DMS53 (cell line): ENCODE measurements at regions not wholly inside any gene's neighbourhood (a gene's known extent, or its start where the extent isn't known, plus 50 kb on each side); places are given as distances from the start of the nearest gene placed in this dataset.
A peak's percentile ranks its signal among the peaks of the same experiment; 100 is the strongest.

Source experiments
- DNase-seq: peaks from one replicate; lab custom pipeline; 2025; lab: John Stamatoyannopoulos, UW

- no peak for DNase-seq
Measured at GRCh38 chr6:139852067-139852466, 477.6 kb upstream of the CITED2 start.

DNA sequence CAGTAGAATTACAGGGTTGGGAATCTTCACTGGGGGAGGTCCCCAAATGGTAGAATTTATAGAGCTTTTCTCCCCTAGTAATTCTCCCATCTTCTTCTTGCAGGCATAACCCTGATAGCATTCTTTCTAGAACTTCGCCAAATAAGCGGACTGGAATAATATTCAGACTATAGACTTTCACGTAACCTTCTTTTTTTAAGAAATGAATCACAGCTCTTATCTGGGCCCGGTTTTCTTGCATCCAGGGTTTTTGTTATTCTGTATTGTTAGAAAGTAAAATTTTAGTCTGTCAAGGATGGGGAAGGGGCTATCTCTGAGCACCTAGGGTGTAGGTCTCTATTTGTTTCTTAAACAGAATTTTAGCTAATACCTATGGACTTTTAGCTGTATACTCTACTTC lies 476.8 kb upstream of the CITED2 start:
- DNase-seq = no peak

GRCh38 chr6:139850512-139850911 lies 476.1 kb upstream of the CITED2 start:
- no peak for DNase-seq

- no peak for DNase-seq
Measured at GRCh38 chr6:139847457-139847813, 473.0 kb upstream of the CITED2 start.

GRCh38 chr6:139846538-139847456 lies 472.3 kb upstream of the CITED2 start:
- no peak for DNase-seq

- DNase-seq = no peak
Measured at GRCh38 chr6:139844907-139845306, 470.5 kb upstream of the CITED2 start.

- DNase-seq = no peak
Measured at GRCh38 chr6:139841794-139842215, 467.4 kb upstream of the CITED2 start.

- DNase-seq = no peak
Measured at GRCh38 chr6:139839506-139840156, 465.2 kb upstream of the CITED2 start.

DNA sequence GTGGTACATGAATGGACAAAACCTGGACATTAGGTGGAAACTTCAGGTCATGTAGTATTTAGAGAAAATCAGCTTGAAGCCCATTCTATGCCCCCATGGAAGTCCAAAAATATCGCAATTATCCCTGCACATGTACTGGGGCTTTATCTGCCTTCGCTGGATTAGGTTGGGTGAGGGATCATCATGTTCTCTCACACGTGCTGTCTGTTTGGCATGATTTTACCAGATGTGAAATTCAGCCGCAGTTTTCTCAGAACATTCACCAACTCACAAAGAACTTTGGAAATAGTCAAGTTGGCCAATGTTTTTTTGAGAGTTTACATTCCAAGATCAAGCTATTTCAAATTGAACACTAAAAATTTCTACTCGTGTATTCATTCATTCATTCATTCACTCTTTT lies 459.8 kb upstream of the CITED2 start:
- no peak for DNase-seq

DNA sequence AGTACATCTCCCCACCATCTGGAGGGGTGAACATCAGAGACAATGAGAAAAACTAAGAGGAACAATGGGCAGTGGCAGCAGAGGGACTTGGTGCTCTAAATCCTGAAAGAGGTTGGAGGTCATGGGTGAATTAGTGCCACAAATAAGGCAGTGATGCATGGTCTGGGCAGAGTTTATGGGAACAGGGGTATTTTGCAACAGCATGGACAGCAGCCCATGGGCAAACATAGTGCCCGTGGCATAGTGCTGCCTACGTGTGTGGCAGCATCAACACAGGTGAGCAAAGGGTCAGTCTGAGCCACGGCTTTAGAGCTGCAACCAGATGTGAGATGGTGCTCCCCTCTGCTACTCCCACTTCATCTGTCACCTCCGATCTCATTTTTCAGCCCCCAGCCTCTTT lies 459.1 kb upstream of the CITED2 start:
- DNase-seq = no peak

GRCh38 chr6:139832493-139833305 lies 458.3 kb upstream of the CITED2 start:
- DNase-seq = no peak

DNA sequence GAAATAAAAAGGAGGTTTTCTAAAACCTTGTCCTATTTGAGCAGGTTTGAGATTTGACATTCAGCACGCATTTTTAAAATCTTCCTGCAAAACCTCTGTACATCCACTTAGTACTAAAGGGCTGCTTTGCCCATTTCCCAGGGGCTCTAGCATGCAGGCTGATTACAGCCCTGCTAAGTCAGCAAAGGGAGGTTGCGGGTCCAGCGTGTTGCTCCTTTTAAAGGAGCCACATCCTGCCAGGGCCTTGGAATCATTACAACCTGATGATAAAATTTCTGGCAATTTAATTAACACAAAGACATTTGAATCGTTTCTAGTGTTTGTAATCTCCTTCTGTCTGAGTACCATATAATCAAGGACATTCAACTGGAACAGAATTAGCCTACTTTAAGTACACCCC lies 455.1 kb upstream of the CITED2 start:
- DNase-seq = no peak

DNA sequence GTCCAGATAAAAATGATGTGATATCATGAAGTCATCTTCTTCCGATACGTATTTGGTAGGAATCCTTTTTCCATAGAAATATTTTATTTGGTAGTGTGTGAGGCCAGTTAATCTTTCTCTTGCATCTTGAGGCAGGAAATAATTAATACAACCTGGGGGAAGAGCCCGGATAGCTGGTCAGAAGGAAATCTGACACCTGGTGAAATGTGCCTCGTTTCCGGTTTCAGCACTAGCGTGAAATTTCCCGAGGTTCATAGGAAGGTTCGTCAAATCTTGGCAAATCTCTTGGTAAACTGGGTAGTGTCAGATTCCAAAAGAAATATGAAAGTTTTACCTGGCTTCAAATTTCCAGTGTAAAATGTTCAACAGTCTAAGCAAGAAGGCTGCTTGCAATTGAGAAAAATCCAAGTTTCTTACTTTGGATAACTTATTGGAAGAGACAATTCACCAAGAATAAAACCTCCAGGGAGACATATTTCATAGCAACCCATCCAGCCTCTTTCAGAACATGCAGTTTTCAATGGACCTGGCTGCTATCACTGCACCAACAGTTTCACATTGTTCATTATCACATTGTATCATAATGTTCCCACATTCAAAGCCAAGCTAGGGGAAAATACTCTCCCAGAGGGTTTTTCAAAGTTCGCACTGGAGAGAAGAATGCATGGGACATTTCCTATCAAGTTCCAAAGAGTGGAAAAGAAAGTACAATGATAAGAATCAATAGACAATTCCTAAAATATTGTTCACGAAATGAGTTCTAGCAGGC lies 454.5 kb upstream of the CITED2 start:
- no peak for DNase-seq

DNA sequence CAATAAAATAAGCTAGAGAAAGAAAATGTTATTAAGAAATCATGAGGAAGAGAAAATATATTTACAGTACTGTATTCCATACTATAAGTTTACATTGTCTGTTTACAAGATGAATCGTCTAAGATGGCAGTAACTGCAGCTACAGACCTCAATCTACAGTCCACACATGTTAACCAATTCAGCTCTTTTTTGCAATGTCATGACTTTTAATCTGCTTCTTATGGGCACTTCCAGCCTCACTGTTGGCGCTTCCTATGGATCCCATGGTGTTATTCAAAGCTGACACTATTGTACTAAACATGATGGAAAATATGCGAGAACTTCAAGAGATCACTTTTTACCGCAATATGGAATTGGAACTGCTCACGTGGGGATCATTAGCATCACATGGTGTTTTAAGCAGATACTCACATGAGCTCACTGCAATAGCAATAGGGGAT lies 451.5 kb upstream of the CITED2 start:
- no peak for DNase-seq

GRCh38 chr6:139824864-139825263 lies 450.4 kb upstream of the CITED2 start:
- no peak for DNase-seq

- DNase-seq = no peak
Measured at GRCh38 chr6:139823808-139824126, 449.3 kb upstream of the CITED2 start.

GRCh38 chr6:139823099-139823807 lies 448.8 kb upstream of the CITED2 start:
- no peak for DNase-seq

DNA sequence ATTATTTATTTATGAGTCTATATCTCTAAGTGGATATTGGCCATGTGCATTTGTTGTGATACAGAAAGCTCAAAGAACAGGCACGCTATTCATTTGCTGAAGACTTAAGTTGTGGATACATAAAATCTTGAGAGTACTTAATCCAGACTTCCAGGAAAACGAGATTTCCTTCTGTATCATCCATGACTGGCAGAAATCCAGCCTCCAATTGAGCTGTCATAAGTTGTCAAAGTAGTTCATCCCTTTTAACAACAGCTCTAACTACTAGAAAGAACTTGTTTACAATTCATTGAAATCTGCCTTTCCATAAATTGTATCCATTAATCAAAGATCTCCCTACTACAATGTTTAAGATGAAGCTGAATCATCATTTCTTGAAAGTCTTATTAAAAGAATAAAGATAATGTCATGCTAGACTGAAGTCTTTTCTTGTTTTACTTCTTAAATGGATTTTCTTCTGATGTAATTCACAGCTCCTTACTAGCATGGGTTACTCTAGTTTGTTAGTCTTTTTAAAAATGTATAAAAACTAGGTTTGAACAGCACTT lies 447.3 kb upstream of the CITED2 start:
- DNase-seq = no peak

GRCh38 chr6:139820210-139820609 lies 445.8 kb upstream of the CITED2 start:
- peak; percentile 3 for DNase-seq

DNA sequence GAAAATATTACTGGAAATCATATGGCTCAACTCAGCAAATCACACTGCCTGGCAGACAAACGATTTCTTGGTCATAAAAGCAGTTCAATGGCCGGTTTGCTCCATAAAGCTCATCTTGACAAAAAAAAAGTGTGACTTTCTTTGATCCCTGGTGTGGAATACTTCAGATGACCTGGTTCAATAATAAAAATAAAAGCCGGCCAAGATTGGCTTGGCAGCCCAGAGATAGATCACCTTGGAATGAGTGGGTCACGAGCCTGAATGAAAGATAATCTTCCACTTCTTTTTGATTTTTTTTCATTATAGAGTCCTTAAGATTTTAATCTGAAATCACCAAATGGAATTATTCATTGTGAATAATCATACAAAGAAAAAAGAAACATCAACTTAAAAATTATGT lies 445.3 kb upstream of the CITED2 start:
- no peak for DNase-seq

- no peak for DNase-seq
Measured at GRCh38 chr6:139812939-139813338, 438.5 kb upstream of the CITED2 start.
